HepG2 (cell line): ENCODE measurements at regions not wholly inside any gene's neighbourhood (a gene's known extent, or its start where the extent isn't known, plus 50 kb on each side); places are given as distances from the start of the nearest gene placed in this dataset.

ENCODE experiments used
- ATAC-seq: fragments of 200-7000 bp; cut with Tn5 transposase; 3 replicates; pipeline ENCODE4 v1.9.1; 2020; ENCODE audit warnings: mild to moderate bottlenecking, moderate library complexity
- BruUV-seq: library from RNA; stranded (reverse); fragments of 400-500 nt; replicated peaks from 2 replicates; lab custom pipeline; 2021; lab: Mats Ljungman, UMichigan
- CTCF ChIA-PET: fragments of 300-600 bp; formaldehyde crosslinking; extraction: SDS; loops from one replicate; lab custom pipeline; 2021; ENCODE audit warnings: low total read pairs, inconsistent platforms, low intra/inter-chr PET ratio; lab: Yijun Ruan, JAX
- POLR2A ChIA-PET: fragments of 350-600 bp; sonication (Branson Sonifier 250); formaldehyde crosslinking; loops from one replicate; lab custom pipeline; 2020; ENCODE audit warnings: antibody characterized with exemption, inconsistent platforms; lab: Yijun Ruan, JAX
- DNase-seq: peaks from one replicate; pipeline ENCODE4 v3.0.0-alpha.2; 2015; ENCODE audit warnings: low spot score
- FAIRE-seq: peaks from 3 replicates; lab custom pipeline; 2011; peaks lifted over from hg19 to GRCh38; lab: Jason Lieb, UNC
- H2AFZ ChIP-seq: one replicate; pipeline ENCODE4 v1.6.1; 2011; ENCODE audit warnings: low read length, inconsistent platforms
- H3K27ac ChIP-seq: fragments of 300-600 bp; 3 replicates; pipeline ENCODE4 v1.8.0; 2011; ENCODE audit warnings: mixed run types, mild to moderate bottlenecking, mixed read lengths, low read length, inconsistent platforms; ENCODE audit not compliant: insufficient read depth; ENCODE audit errors: extremely low read length
- H3K27me3 ChIP-seq, 2 experiments: fragments of 200-600 bp in 1 of 2; 2 replicates in 1 of 2; 3 replicates in 1 of 2; pipeline versions ENCODE4 v1.6.0 to v1.8.0; 2011; ENCODE audit warnings: low read length in 2 of 2, mild to moderate bottlenecking in 2 of 2, moderate library complexity in 2 of 2, inconsistent platforms in 1 of 2; ENCODE audit not compliant: insufficient read depth in 2 of 2, control insufficient read depth in 1 of 2
- H3K36me3 ChIP-seq, 2 experiments: fragments of 200-600 bp in 1 of 2; replicated peaks in 1 of 2; 2 replicates in 1 of 2; 3 replicates in 1 of 2; pipeline versions ENCODE4 v1.5.1 to v1.8.0; 2011; ENCODE audit warnings: low read length in 2 of 2, inconsistent platforms in 1 of 2; ENCODE audit not compliant: insufficient read depth in 2 of 2, control insufficient read depth in 1 of 2
- H3K4me1 ChIP-seq: 2 replicates; pipeline ENCODE4 v1.5.1; 2012; ENCODE audit warnings: low read length, inconsistent platforms; ENCODE audit not compliant: insufficient read depth
- H3K4me2 ChIP-seq: 2 replicates; pipeline ENCODE4 v1.6.0; 2011; ENCODE audit warnings: low read depth, low read length, inconsistent platforms
- H3K4me3 ChIP-seq, 3 experiments: fragments of 200-600 bp in 1 of 3; sonication (generic), shearing (Covaris generic) in 1 of 3; replicated peaks in 1 of 3; 2 replicates each; pipeline ENCODE4 v1.5.1; 2011 to 2016; ENCODE audit warnings: low read length in 3 of 3, inconsistent platforms in 2 of 3, low read depth in 2 of 3, mild to moderate bottlenecking in 2 of 3, control low read depth in 1 of 3, mixed read lengths in 1 of 3; ENCODE audit not compliant: insufficient read depth in 1 of 3
- H3K79me2 ChIP-seq: one replicate; pipeline ENCODE4 v1.6.1; 2011; ENCODE audit warnings: low read length, inconsistent platforms; ENCODE audit not compliant: insufficient read depth
- H3K9ac ChIP-seq: 2 replicates; pipeline ENCODE4 v1.6.0; 2011; ENCODE audit warnings: mild to moderate bottlenecking, low read depth, low read length, inconsistent platforms; ENCODE audit not compliant: insufficient read depth
- H3K9me3 ChIP-seq: 2 replicates; pipeline ENCODE4 v1.5.1; 2012; ENCODE audit warnings: mild to moderate bottlenecking, low read length
- H4K20me1 ChIP-seq: 2 replicates; pipeline ENCODE4 v1.6.0; 2011; ENCODE audit warnings: inconsistent platforms, mild to moderate bottlenecking, low read length, moderate library complexity; ENCODE audit not compliant: insufficient read depth
- ATF2 ChIP-seq: sonication (generic); formaldehyde crosslinking; IDR thresholded peaks from 2 replicates; pipeline ENCODE4 v1.4.0; 2020; ENCODE audit warnings: missing genetic modification reagents
- CAMTA2 ChIP-seq: sonication (generic); formaldehyde crosslinking; IDR thresholded peaks from 2 replicates; pipeline ENCODE4 v1.4.0; 2020; ENCODE audit warnings: mild to moderate bottlenecking, missing genetic modification reagents, borderline replicate concordance
- EEA1 ChIP-seq: sonication (generic); formaldehyde crosslinking; IDR thresholded peaks from 2 replicates; pipeline ENCODE4 v1.5.1; 2020; ENCODE audit warnings: mild to moderate bottlenecking, missing genetic modification reagents, borderline replicate concordance
- GTF2F1 ChIP-seq: fragments of 150-350 bp; IDR thresholded peaks from 2 replicates; pipeline ENCODE4 v1.6.1; 2014; ENCODE audit warnings: low read length
- HMG20A ChIP-seq: IDR thresholded peaks from 2 replicates; pipeline ENCODE4 v1.6.1; 2016; ENCODE audit warnings: borderline replicate concordance
- IRF1 ChIP-seq: sonication (generic); formaldehyde crosslinking; IDR thresholded peaks from 2 replicates; pipeline ENCODE4 v1.4.0; 2020; ENCODE audit warnings: low read depth, mild to moderate bottlenecking, missing genetic modification reagents
- KDM5A ChIP-seq: fragments of 200-600 bp; sonication (generic); IDR thresholded peaks from 2 replicates; pipeline ENCODE4 v1.7.0; 2018; ENCODE audit warnings: antibody characterized with exemption, mild to moderate bottlenecking, low read length, borderline replicate concordance
- KLF9 ChIP-seq: IDR thresholded peaks from 2 replicates; pipeline ENCODE4 v1.6.1; 2016; ENCODE audit warnings: low read depth
- NPAS2 ChIP-seq: sonication (generic); formaldehyde crosslinking; IDR thresholded peaks from 2 replicates; pipeline ENCODE4 v1.8.0; 2022; ENCODE audit warnings: mild to moderate bottlenecking, missing genetic modification reagents, borderline replicate concordance
- PAWR ChIP-seq: sonication (generic); formaldehyde crosslinking; IDR thresholded peaks from 2 replicates; pipeline ENCODE4 v1.4.0; 2020; ENCODE audit warnings: missing genetic modification reagents, mild to moderate bottlenecking, borderline replicate concordance
- SUZ12 ChIP-seq: fragments of 150-350 bp; IDR thresholded peaks from 2 replicates; pipeline ENCODE4 v1.6.1; 2014; ENCODE audit warnings: low read depth, low read length
- ZBTB34 ChIP-seq: sonication (generic); formaldehyde crosslinking; IDR thresholded peaks from 2 replicates; pipeline ENCODE4 v1.8.0; 2022; ENCODE audit warnings: mild to moderate bottlenecking, missing genetic modification reagents
- ZBTB38 ChIP-seq: sonication (generic); formaldehyde crosslinking; IDR thresholded peaks from 2 replicates; pipeline ENCODE4 v1.5.1; 2020; ENCODE audit warnings: mild to moderate bottlenecking, missing genetic modification reagents
- ZFP41 ChIP-seq: sonication (generic); formaldehyde crosslinking; IDR thresholded peaks from 2 replicates; pipeline ENCODE4 v1.4.0; 2020; ENCODE audit warnings: mild to moderate bottlenecking, missing genetic modification reagents, borderline replicate concordance
- ZMYM2 ChIP-seq: sonication (generic); formaldehyde crosslinking; IDR thresholded peaks from 2 replicates; pipeline ENCODE4 v1.8.0; 2022; ENCODE audit warnings: mild to moderate bottlenecking, missing genetic modification reagents
- ZSCAN22 ChIP-seq: sonication (generic); formaldehyde crosslinking; IDR thresholded peaks from 2 replicates; pipeline ENCODE4 v1.4.0; 2020; ENCODE audit warnings: mild to moderate bottlenecking, missing genetic modification reagents
- ZSCAN25 ChIP-seq: sonication (generic); formaldehyde crosslinking; IDR thresholded peaks from 2 replicates; pipeline ENCODE4 v1.8.0; 2022; ENCODE audit warnings: mild to moderate bottlenecking, missing genetic modification reagents
- WGBS: methylation state at CpG from one replicate; pipeline ENCODE4 v1.1.6; 2017; ENCODE audit warnings: low lambda C conversion rate; 5-methylcytosine and 5-hydroxymethylcytosine counted together
- in situ Hi-C: cut with HindIII; loops from 2 replicates; pipeline ENCODE4 v1.10.0; 2017; ENCODE audit warnings: low pct_unique_long_range_greater_than_20kb; ENCODE audit not compliant: extremely low pct_ligation_motif_present
- intact Hi-C: fragments of 100-400 bp; cut with micrococcal nuclease; formaldehyde crosslinking; loops from one replicate; pipeline ENCODE4 v1.10.0; 2022; ENCODE audit not compliant: unreplicated experiment

GRCh38 chr11:127931803-127932202, 655.6 kb downstream of the ETS1 start:
- in situ Hi-C loops = no loop called here
- Histone ChIP-seq H2AFZ (no peak overlapping the region), H3K36me3 (no peaks in the 10 kb centered on the region), H3K9ac (no peak overlapping the region), H3K4me3 (no peak overlapping the region), H3K27ac (no peak overlapping the region), H3K27me3 (no peaks in the 10 kb centered on the region), H4K20me1 (no peaks in the 10 kb centered on the region), H3K4me1 (no peaks in the 10 kb centered on the region), H3K9me3 (peaks cover 66% of the 10 kb centered on the region), H3K4me2 (no peak overlapping the region), H3K79me2 (no peaks in the 10 kb centered on the region)
- no TSS peak for BruUV-seq
- DNase-seq = no peak
- under 1% methylated on average over 7 of the region's 7 CpGs for WGBS
- no peak for ATAC-seq
- no peak for TF ChIP-seq GTF2F1
- no peak for TF ChIP-seq CAMTA2 (CRISPR knock-in tag)
- TF ChIP-seq ZBTB38 (CRISPR knock-in tag) = no peak
- TF ChIP-seq ZFP41 (CRISPR knock-in tag) = no peak
- no peak for TF ChIP-seq IRF1 (CRISPR knock-in tag)
- TF ChIP-seq ZSCAN22 = no peak
- TF ChIP-seq NPAS2 = no peak
- no peak for TF ChIP-seq ZSCAN25 (CRISPR knock-in tag)
- TF ChIP-seq HMG20A (CRISPR knock-in tag) = no peak
- POLR2A ChIA-PET = no interaction called here
- FAIRE-seq = no peak
- CTCF ChIA-PET = no interaction called here
- intact Hi-C loops = no loop called here

GRCh38 chr11:127926721-127927120, 660.6 kb downstream of the ETS1 start:
- Histone ChIP-seq H3K79me2 (no peaks in the 10 kb centered on the region), H3K27ac (no peak overlapping the region), H4K20me1 (no peaks in the 10 kb centered on the region), H3K36me3 (no peaks in the 10 kb centered on the region), H3K9me3 (peaks cover 79% of the 10 kb centered on the region), H3K4me1 (no peaks in the 10 kb centered on the region), H3K4me3 (no peak overlapping the region), H3K27me3 (no peaks in the 10 kb centered on the region), H2AFZ (no peak overlapping the region), H3K9ac (no peak overlapping the region), H3K4me2 (no peak overlapping the region)
- intact Hi-C loops = no loop called here
- DNase-seq (no peak), FAIRE-seq (no peak), ATAC-seq (no peak)
- no peak for TF ChIP-seq PAWR (CRISPR knock-in tag)
- no peak for TF ChIP-seq ATF2
- no peak for TF ChIP-seq ZMYM2 (CRISPR knock-in tag)
- TF ChIP-seq SUZ12 = no peak
- no peak for TF ChIP-seq ZBTB34 (CRISPR knock-in tag)
- TF ChIP-seq KLF9 (CRISPR knock-in tag) = no peak
- TF ChIP-seq KDM5A = no peak
- no peak for TF ChIP-seq EEA1
- ChIA-PET POLR2A (no interaction called here), CTCF (no interaction called here)
- in situ Hi-C loops = no loop called here
- 8% methylated on average over 2 of the region's 8 CpGs for WGBS
- no TSS peak for BruUV-seq
